ENCODE measurements at regions not wholly inside any gene's neighbourhood (a gene's known extent, or its start where the extent isn't known, plus 50 kb on each side); places are given as distances from the start of the nearest gene placed in this dataset.

- TF ChIP-seq, protein P1, sequence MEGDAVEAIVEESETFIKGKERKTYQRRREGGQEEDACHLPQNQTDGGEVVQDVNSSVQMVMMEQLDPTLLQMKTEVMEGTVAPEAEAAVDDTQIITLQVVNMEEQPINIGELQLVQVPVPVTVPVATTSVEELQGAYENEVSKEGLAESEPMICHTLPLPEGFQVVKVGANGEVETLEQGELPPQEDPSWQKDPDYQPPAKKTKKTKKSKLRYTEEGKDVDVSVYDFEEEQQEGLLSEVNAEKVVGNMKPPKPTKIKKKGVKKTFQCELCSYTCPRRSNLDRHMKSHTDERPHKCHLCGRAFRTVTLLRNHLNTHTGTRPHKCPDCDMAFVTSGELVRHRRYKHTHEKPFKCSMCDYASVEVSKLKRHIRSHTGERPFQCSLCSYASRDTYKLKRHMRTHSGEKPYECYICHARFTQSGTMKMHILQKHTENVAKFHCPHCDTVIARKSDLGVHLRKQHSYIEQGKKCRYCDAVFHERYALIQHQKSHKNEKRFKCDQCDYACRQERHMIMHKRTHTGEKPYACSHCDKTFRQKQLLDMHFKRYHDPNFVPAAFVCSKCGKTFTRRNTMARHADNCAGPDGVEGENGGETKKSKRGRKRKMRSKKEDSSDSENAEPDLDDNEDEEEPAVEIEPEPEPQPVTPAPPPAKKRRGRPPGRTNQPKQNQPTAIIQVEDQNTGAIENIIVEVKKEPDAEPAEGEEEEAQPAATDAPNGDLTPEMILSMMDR (IDR thresholded peaks at IDR 0.05; ENCODE audit: low read depth, low read length): no peak
- no peak for DNase-seq (ENCODE audit: extremely low read depth, low read depth)
Measured at GRCh38 chr2:34093790-34094189, 494.7 kb upstream of the FAM98A start.

DNA sequence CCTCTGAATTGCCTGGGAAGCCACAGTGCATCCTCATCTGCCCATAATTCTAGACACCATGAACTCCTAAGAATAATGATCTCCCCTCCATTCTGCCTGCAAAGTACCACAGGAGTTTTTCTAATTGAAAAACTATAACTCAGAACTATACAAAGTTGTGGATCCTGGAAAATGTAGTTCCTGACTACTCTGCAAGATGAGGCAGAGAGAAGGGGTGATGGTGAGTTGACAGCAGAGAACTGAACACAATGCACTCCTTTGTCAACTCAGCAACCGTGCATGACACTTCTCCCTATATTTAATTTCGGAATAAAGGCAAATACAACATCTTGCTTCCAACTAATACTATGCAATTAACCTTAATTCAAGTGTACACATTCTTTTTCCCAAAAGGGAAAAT is 471.1 kb upstream of the FAM98A start:
- TF ChIP-seq, protein P1 (IDR thresholded peaks at IDR 0.05; ENCODE audit: low read depth, low read length): no peak
- no peak for DNase-seq (ENCODE audit: extremely low read depth, low read depth)

DNA sequence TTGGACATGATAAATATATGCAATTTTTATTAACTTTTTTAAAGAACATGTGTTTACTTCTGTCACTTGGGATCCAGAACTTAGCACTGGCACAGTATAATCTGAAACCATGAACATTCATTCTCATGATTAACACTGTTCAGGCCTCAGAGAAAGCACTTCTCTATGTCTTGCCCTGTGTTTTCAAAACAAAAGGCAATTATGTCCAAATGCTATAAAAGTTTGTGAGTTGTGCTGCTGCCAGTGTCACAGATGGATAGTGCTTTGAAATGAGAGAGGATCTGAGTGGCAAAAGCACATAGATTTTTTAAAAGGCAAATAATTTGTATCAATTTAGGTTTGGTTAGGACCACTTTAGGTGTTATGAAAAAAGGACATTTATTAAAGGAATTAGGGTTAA is 470.5 kb upstream of the FAM98A start:
- TF ChIP-seq, protein P1 (IDR thresholded peaks at IDR 0.05; ENCODE audit: low read depth, low read length): no peak
- DNase-seq (ENCODE audit: extremely low read depth, low read depth): no peak

GRCh38 chr2:34050413-34050812 is 451.3 kb upstream of the FAM98A start:
- no peak for DNase-seq (ENCODE audit: extremely low read depth, low read depth)
- TF ChIP-seq, protein P1 (IDR thresholded peaks at IDR 0.05; ENCODE audit: low read depth, low read length): no peak

DNA sequence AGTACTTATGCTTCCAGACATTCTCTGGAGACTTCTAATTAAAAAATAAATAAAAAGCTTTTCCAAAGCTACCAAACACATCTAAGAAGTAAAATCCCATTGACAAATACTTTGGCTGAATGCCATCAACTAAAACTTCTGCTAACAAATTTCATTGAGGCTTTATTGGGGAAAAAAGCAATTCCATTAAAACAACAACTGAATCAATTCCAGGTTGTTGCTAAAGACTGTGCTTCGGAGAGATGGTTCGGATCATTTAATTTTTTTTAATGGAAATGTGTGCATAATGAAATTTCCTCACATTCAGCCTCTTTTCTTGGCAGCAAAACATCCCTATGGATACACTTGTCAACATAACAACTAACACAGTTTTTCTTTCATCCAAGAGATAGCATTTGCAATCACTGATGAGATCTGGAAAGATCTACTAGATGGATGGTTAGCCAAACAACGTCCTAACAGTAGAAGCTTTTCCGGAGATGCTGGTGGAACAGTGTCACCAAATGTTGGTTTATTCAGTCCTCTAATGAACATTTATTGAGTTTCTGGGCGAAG is 446.1 kb upstream of the FAM98A start:
- TF ChIP-seq, protein P1 (IDR thresholded peaks at IDR 0.05; ENCODE audit: low read depth, low read length): no peak
- no peak for DNase-seq (ENCODE audit: extremely low read depth, low read depth)

DNA sequence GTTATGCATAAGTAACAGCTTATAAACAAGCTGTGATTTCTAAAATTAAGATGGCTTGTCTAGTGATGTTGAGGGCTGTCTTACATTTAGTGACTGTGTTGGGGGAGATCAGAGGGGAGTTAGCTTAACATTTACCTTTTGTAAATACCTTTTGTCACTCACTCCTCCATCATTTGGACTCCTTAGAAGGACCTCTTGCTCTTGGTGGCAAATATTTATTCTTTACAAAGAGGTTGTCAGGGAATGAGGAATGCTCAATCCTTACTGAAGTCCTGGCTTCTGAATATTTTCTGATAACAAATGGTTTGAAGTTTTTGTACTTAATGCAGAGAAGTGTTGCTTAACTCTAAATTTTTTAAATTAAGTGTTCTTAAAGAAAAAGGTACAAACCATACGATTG is 438.8 kb upstream of the FAM98A start:
- TF ChIP-seq, protein P1 (IDR thresholded peaks at IDR 0.05; ENCODE audit: low read depth, low read length): no peak
- DNase-seq (ENCODE audit: extremely low read depth, low read depth): no peak

- TF ChIP-seq, protein P1 (IDR thresholded peaks at IDR 0.05; ENCODE audit: low read depth, low read length): no peak
Measured at GRCh38 chr2:34037157-34037556, 438.1 kb upstream of the FAM98A start.

More at GRCh38 chr2:34037157-34037556, 438.1 kb upstream of the FAM98A start:
- no peak for DNase-seq (ENCODE audit: extremely low read depth, low read depth)
